Gastroesophageal sphincter (tissue), 4 donors: ENCODE measurements at regions not wholly inside any gene's neighbourhood (a gene's known extent, or its start where the extent isn't known, plus 50 kb on each side); places are given as distances from the start of the nearest gene placed in this dataset.

Experiments
- ATAC-seq: fragments of 150-250 bp; one replicate; pipeline ENCODE4 v1.9.1; 2016; ENCODE audit warnings: mild to moderate bottlenecking, moderate library complexity
- H3K27ac ChIP-seq, 4 donors: fragments of 200-600 bp; sonication (generic) in 3 of 4; 1 replicate in 3 of 4; 2 replicates in 1 of 4; pipeline ENCODE4 v1.5.1; 2016 to 2019
- H3K27me3 ChIP-seq: fragments of 200-600 bp; sonication (generic); one replicate; pipeline ENCODE4 v1.5.1; 2019
- H3K36me3 ChIP-seq, 2 donors: fragments of 200-600 bp; sonication (generic); one replicate each; pipeline ENCODE4 v1.5.1; 2019; ENCODE audit warnings: control low read depth in 1 of 2
- H3K4me1 ChIP-seq, 3 donors: fragments of 200-600 bp; sonication (generic); 1 replicate in 2 of 3; 2 replicates in 1 of 3; pipeline ENCODE4 v1.5.1; 2016 to 2019; ENCODE audit warnings: control low read depth in 2 of 3
- H3K4me3 ChIP-seq, 2 donors: fragments of 200-600 bp; sonication (generic); one replicate each; pipeline ENCODE4 v1.5.1; 2019; ENCODE audit warnings: mild to moderate bottlenecking in 1 of 2, moderate library complexity in 1 of 2
- H3K9me3 ChIP-seq, 3 donors: fragments of 200-600 bp; sonication (generic); one replicate each; pipeline ENCODE4 v1.5.1; 2017 to 2019; ENCODE audit warnings: control low read depth in 2 of 3
- CTCF ChIP-seq, 4 experiments: fragments of 200-600 bp in 2 of 4; fragments of 450-650 bp in 2 of 4; sonication (generic) in 1 of 4; IDR thresholded peaks; one replicate each; pipeline ENCODE4 v1.5.1; 2017 to 2019; ENCODE audit warnings: antibody characterized with exemption in 4 of 4, mild to moderate bottlenecking in 2 of 4, moderate library complexity in 2 of 4
- EP300 ChIP-seq: sonication (generic); formaldehyde crosslinking; IDR thresholded peaks from one replicate; pipeline ENCODE4 v1.6.1; 2017; ENCODE audit warnings: antibody characterized with exemption, mild to moderate bottlenecking
- POLR2A ChIP-seq, 2 donors: fragments of 450-650 bp; IDR thresholded peaks; one replicate each; pipeline ENCODE4 v1.6.1; 2017; ENCODE audit warnings: antibody characterized with exemption in 2 of 2, mild to moderate bottlenecking in 2 of 2, moderate library complexity in 1 of 2
- POLR2AphosphoS5 ChIP-seq: sonication (generic); formaldehyde crosslinking; IDR thresholded peaks from one replicate; pipeline ENCODE4 v1.6.1; 2017; ENCODE audit warnings: antibody characterized with exemption
- WGBS, 2 donors: methylation state at CpG; one replicate each; pipeline ENCODE4 v1.1.5; 2018; ENCODE audit warnings: low coverage in 1 of 2; 5-methylcytosine and 5-hydroxymethylcytosine counted together

- 7 to 15% methylated on average over 3 to 7 of the region's 8 CpGs for WGBS, 2 donors
- peak; percentile 57 for ATAC-seq
- TF ChIP-seq EP300 (no peak), CTCF (IDR thresholded peaks at IDR 0.05) (no peak), POLR2AphosphoS5 (peak; percentile 32)
- Histone ChIP-seq H3K27ac (peak overlapping the region in 2 of 4 donors; percentile 9 to 63), H3K4me3 (no peak overlapping the region), H3K9me3 (no peaks in the 10 kb centered on the region), H3K36me3 (no peaks in the 10 kb centered on the region), H3K27me3 (no peaks in the 10 kb centered on the region), H3K4me1 (peaks cover 0 to 18% (median 5%) of the 10 kb centered on the region in 3 donors)
These were observed 188.9 kb downstream of the SKIDA1 start for GRCh38 chr10:21336476-21337170.

GRCh38 chr10:21334891-21335696, 190.4 kb downstream of the SKIDA1 start:
- Histone ChIP-seq H3K27ac (peak overlapping the region in 3 of 4 donors; percentile 37 to 63 (median 55)), H3K4me1 (peaks cover 0 to 21% (median 5%) of the 10 kb centered on the region in 3 donors), H3K9me3 (no peaks in the 10 kb centered on the region), H3K36me3 (no peaks in the 10 kb centered on the region), H3K27me3 (no peaks in the 10 kb centered on the region), H3K4me3 (no peak overlapping the region)
- 37 to 52% methylated on average over 4 to 7 of the region's 14 CpGs for WGBS, 2 donors
- TF ChIP-seq EP300 (no peak), CTCF (IDR thresholded peaks at IDR 0.05) (no peak), POLR2AphosphoS5 (peak; percentile 79), POLR2A (IDR thresholded peaks at IDR 0.05) (no peak)
- ATAC-seq, result peak; percentile 73

- TF ChIP-seq POLR2A (IDR thresholded peaks at IDR 0.05) (no peak), POLR2AphosphoS5 (peak; percentile 35), CTCF (IDR thresholded peaks at IDR 0.05) (no peak), EP300 (no peak)
- no peaks in the 10 kb centered on the region for H3K9me3 ChIP-seq
- H3K4me3 ChIP-seq, result no peak overlapping the region
- peak; percentile 49 for ATAC-seq
- peaks cover 0 to 24% (median 4%) of the 10 kb centered on the region in 3 donors for H3K4me1 ChIP-seq
- no peaks in the 10 kb centered on the region for H3K27me3 ChIP-seq
- no peaks in the 10 kb centered on the region for H3K36me3 ChIP-seq
- H3K27ac ChIP-seq, result peak overlapping the region in 3 of 4 donors; percentile 23 to 52 (median 35)
- WGBS, 2 donors, result 34 to 55% methylated on average over 5 to 6 of the region's 6 CpGs
These were observed 194.9 kb downstream of the SKIDA1 start for GRCh38 chr10:21330628-21331020.

GRCh38 chr10:21329995-21330627, 195.4 kb downstream of the SKIDA1 start:
- Histone ChIP-seq H3K4me1 (peaks cover 0 to 20% (median 4%) of the 10 kb centered on the region in 3 donors), H3K36me3 (no peaks in the 10 kb centered on the region), H3K27ac (peak overlapping the region in 2 of 4 donors; percentile 35 to 52), H3K27me3 (no peaks in the 10 kb centered on the region), H3K4me3 (no peak overlapping the region), H3K9me3 (no peaks in the 10 kb centered on the region)
- TF ChIP-seq POLR2A (IDR thresholded peaks at IDR 0.05) (no peak), POLR2AphosphoS5 (no peak), CTCF (IDR thresholded peaks at IDR 0.05) (no peak), EP300 (no peak)
- WGBS, 2 donors, result 10 to 38% methylated on average over 2 to 3 of the region's 4 CpGs
- ATAC-seq, result peak; percentile 63
